ENCODE measurements at regions not wholly inside any gene's neighbourhood (a gene's known extent, or its start where the extent isn't known, plus 50 kb on each side); places are given as distances from the start of the nearest gene placed in this dataset.

DNA sequence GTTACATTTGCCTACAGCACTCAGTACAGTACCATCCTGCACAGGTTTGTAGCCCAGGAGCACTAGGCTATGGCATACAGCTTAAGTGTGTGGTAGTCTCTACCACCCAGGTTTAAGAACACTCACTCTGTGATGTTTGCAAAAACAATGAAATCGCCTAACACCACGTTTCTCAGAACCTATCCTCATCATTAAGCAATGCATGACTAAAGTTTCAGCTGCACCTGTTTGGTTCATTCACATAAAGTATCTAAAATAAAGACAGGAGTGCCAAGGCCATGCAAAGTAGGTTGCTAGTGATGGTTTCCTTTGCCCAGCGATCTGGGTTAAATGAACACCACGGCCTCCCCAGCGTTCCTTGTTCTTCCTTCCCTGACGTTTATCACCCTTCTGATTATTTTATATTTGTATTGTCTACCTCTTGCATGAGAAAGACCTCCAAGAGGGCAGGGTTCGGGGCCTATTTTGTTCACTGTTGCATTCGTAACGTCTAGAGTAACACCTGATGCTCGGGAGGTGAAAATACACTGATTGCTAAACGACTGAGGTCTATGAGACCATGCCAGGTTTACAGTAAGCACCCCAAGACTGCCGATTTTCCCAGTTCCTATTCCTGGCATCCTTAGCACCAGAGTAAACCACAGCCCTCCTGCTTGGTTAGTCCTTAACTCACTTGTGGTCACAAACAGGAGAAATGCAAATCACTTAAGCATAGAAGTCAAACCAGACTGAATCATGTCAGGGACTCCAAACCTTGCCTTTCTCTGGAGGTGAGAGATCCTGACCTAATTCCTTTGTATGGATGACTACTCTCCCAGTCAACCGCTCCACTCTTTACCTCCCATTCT is 204.1 kb upstream of the NFE2L3 start:
- no peak for DNase-seq (ENCODE audit: low spot score)

DNA sequence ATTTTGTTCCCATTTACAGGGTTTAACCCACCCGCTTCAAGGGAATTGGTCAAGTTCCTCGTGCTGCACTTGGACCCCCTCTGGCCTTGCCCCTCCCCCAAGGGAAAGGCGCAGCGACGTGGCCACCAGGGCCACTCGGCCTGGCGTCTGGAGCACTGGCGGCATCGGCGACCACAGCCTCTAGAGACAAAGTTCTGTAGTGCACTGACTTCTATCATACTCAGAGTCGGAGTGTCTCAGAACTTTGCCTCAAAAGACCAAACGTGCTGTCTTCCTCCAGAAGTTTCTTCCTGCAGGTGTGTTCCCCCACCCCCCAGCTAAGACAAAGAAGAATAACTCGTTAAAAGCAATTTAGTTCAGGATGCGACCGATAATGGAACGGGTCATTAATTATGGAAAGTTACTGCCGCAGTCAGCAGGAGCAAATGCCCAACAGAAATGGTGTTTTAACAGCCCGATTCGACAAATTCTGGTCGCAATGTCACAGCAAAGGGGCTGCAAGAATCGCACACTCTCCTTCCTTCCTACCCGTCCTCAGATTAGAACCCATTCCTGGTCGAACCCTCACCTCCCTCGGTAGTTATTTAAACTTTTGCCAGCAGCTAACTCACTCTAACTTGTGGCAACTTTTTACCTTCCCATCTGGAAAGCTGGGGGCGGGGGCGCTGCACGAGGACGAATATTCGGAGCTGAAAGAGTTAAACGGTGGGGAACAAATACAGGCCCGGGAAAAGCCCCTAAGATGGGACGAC is 202.1 kb upstream of the NFE2L3 start:
- no peak for DNase-seq (ENCODE audit: low spot score)

DNA sequence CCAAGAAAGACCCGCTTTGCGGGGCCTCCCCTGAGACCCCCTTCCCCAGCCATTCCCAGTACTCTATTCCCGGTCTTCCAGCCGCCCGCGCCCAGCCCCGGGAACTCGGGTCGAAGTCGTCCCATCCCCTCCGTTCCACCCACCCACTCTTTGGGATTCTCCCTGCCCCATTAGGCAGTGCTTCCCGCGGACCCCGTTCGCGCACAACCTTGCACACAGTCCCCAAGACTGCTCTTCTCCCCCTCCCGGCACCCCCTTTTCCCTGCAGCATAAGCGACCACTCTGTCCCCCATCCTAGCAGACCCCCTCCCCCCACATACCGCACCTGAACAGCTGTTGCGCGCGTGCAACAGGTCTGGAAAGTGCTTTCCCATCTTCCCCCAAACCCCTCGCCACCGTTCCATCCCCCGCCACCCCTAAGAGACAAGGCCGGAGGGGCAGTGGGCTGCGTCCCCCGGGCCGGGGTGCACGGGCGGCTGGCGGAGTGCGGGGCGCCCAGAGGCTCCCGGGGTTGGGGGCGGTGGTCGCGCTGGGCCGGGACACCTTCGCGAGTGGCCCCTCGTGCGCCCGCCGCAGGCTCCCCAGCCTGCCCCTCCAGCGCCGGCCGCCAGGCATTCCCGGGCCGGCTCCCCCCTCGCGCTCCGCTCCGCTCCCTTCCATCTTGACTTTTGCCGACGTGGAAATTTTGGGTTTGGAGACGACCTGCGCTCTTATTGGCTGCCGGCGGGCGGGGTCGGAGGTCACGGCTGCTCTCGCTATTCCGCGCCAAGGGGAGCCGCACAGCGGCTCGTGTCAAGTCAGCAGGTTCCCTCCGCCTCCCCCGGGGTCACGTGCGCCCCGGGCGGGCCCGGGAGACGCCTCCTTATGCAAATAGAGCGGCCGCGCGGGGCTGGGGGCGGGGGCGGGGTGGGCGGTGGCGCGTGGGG is 201.2 kb upstream of the NFE2L3 start:
- DNase-seq (ENCODE audit: low spot score): peak; percentile 21

- DNase-seq (ENCODE audit: low spot score): no peak
Observed at GRCh38 chr7:25951414-25952260, 200.4 kb upstream of the NFE2L3 start.

- DNase-seq (ENCODE audit: low spot score): no peak
Observed at GRCh38 chr7:25952261-25953057, 199.5 kb upstream of the NFE2L3 start.

- peak; percentile 21 for DNase-seq (ENCODE audit: low spot score)
Observed at GRCh38 chr7:25953859-25954258, 198.1 kb upstream of the NFE2L3 start.

DNA sequence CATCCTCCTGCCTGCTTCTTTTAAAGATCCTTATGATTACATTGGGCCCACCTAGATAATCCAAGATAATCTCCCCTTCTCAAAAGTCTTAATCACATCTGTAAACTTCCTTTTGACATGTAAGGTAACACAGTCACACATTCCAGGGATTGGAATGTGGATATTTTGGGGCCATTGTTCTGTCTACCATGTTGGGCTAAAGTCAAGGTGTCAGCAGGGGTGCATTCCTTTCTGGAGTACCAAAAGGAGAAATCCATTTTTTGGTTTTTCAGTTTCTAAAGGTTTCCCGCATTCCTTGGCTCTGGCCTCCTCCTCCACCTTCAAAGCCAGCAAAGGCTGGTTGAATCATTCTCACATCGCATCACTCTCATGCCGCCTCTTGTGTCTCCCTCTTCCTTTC is 197.6 kb upstream of the NFE2L3 start:
- DNase-seq (ENCODE audit: low spot score): no peak

- no peak for DNase-seq (ENCODE audit: low spot score)
Observed at GRCh38 chr7:25959168-25959734, 192.7 kb upstream of the NFE2L3 start.

- no peak for DNase-seq (ENCODE audit: low spot score)
Observed at GRCh38 chr7:25963733-25964132, 188.3 kb upstream of the NFE2L3 start.

DNA sequence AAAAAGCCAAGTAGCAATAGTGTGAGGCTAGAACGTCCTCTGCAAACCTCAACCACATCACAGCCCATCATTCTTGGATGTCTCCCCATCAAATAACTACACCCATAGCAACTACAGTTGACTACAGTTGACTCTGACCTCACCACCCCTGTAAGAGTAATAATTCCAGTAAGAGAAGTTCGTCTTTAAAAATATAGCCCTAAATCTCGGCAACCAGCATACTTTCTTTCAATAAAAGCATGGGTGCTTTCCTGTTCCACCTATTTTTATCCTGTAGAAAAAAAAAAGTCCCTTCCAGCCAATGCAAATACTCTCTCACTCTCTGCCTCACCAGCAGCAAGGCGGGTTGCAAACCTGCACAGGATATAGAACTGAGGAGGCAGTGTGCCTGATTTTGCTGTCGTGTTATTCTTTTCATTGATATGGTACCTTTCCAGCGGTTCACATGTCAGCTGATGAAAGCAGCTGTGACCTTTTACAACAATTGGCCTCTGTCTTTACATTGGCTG is 187.5 kb upstream of the NFE2L3 start:
- no peak for DNase-seq (ENCODE audit: low spot score)

GRCh38 chr7:25965405-25966123 is 186.4 kb upstream of the NFE2L3 start:
- no peak for DNase-seq (ENCODE audit: low spot score)

GRCh38 chr7:25966469-25966868 is 185.5 kb upstream of the NFE2L3 start:
- no peak for DNase-seq (ENCODE audit: low spot score)

DNA sequence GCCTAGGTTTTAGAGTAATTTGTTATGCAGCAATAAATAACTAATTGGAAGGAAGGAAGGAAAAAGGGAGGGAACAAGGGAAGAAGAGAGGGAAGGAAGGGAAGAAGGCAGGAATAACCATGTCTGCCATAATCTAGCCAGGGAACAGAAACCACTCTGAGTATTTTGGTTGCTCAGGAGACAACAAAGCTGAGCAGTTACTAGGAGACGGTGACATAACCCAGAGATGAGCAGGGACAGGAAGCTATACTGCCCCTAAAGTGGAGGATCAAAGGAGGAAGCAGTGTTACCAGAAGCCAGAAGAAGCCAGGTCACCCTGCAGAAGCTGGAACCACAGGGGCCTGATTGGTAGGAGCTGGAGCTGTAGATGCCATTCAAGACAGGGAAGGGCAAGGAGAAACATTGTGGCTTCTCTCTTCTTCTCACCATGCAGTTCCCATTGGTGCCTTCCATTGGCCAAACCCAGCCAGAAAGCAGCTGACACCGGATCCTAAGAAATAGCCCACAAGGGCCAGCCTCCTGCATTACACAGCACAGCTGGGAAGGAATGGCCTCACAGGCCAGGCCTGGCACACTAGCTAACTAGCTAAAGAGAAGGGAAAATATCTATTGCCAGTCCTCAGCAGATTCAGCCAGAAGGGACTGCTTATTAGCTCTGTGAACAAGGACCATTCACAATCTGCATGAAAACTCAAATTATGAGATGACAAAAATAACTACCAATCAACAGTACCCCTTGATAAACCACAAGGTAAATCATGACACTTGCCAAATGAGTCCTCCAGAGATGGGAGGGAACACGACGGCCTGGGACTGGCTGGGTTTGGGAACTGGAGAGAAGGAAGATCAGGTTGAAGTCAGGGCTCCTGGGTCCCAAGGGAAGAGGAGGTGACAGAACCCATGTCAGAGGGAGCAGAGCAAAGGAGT is 184.5 kb upstream of the NFE2L3 start:
- no peak for DNase-seq (ENCODE audit: low spot score)

DNA sequence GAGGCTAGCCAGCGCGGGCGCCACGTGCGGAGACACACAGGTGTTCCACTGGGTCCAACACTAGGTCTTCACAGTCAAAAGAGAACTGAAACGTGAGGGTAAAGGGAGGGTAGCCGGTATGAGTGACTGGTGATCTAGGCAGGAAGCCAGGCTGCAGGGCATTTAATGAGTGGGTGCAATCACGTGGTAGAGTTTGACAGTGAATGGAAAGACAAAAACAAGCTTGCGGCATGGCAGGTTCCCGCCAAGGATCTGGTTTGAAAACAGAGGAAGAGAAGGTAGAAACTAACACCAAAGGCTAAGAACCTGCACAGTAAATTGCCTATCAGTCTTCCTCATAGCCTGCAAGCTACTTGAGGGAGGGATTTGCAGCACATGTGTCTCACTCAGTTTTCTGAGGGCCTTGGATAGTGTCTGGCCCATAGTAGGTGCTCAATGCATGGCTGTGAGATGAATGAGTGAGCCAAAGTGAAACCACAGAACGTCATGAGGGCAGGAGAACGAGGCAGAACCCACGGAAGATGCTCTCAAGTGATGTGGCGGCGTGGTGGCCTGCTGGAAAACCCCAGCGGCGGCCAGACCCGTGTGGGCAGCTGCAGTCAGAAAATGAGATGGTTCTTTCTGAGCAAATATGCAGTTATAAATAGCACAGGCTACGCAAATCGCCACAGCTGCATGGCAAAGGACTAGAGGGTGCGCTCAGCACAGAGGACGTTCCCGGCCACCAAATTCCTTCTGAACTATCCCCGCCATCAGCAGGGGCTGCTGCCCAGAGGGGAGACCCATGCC is 183.6 kb upstream of the NFE2L3 start:
- DNase-seq (ENCODE audit: low spot score): no peak

GRCh38 chr7:25970356-25970755 is 181.6 kb upstream of the NFE2L3 start:
- DNase-seq (ENCODE audit: low spot score): no peak

GRCh38 chr7:25970911-25971310 is 181.1 kb upstream of the NFE2L3 start:
- no peak for DNase-seq (ENCODE audit: low spot score)

- no peak for DNase-seq (ENCODE audit: low spot score)
Observed at GRCh38 chr7:25976630-25977029, 175.4 kb upstream of the NFE2L3 start.
